ENCODE measurements at regions not wholly inside any gene's neighbourhood (a gene's known extent, or its start where the extent isn't known, plus 50 kb on each side); places are given as distances from the start of the nearest gene placed in this dataset.
"Not testable (repeated sequence)": the region's sequence is repeated elsewhere in the genome, so short reads cannot be mapped to it uniquely, and the experiment has no call there.

- no peak overlapping the region for H3K27ac ChIP-seq
- H3K9me3 ChIP-seq, result no peaks in the 10 kb centered on the region
- H3K36me3 ChIP-seq, result no peaks in the 10 kb centered on the region
- TF ChIP-seq CTCF (IDR thresholded peaks at IDR 0.05) (no peak), POLR2A (IDR thresholded peaks at IDR 0.05) (no peak), EP300 (IDR thresholded peaks at IDR 0.05) (no peak), POLR2AphosphoS5 (IDR thresholded peaks at IDR 0.05) (no peak)
- WGBS, 5 donors, result 57 to 65% (median 59%) methylated on average over 3 of the region's 3 CpGs
- no peaks in the 10 kb centered on the region for H3K27me3 ChIP-seq
- H3K4me3 ChIP-seq, result no peak overlapping the region
- peaks cover 0 to 14% (median 0%) of the 10 kb centered on the region in 4 donors for H3K4me1 ChIP-seq
- intact Hi-C loops (cut with DNase I; ENCODE audit: low total_unique reads), result no loop called here
- DNase-seq, result no peak
Observed at GRCh38 chr5:112555691-112556090, 136.6 kb upstream of the EPB41L4A start.

- H3K27ac ChIP-seq; H3K36me3 ChIP-seq; H3K27me3 ChIP-seq; DNase-seq; intact Hi-C loops (cut with DNase I; ENCODE audit: low total_unique reads); H3K4me3 ChIP-seq; H3K4me1 ChIP-seq: not testable (repeated sequence)
- H3K9me3 ChIP-seq, result peaks cover 5 to 13% (median 11%) of the 10 kb centered on the region in 4 donors
- WGBS, 5 donors, result 10 to 64% (median 34%) methylated on average over 2 of the region's 2 CpGs
Observed at GRCh38 chr5:112559501-112559900, 140.4 kb upstream of the EPB41L4A start.

GRCh38 chr5:112560371-112560770, 141.3 kb upstream of the EPB41L4A start:
- Histone ChIP-seq H3K27ac (no peak overlapping the region), H3K4me1 (no peaks in the 10 kb centered on the region), H3K27me3 (no peaks in the 10 kb centered on the region), H3K36me3 (no peaks in the 10 kb centered on the region), H3K9me3 (peaks cover 5 to 13% (median 11%) of the 10 kb centered on the region in 4 donors), H3K4me3 (no peak overlapping the region)
- DNase-seq, result no peak
- TF ChIP-seq CTCF (IDR thresholded peaks at IDR 0.05), result no peak
- no peak for TF ChIP-seq POLR2A (IDR thresholded peaks at IDR 0.05)
- no peak for TF ChIP-seq POLR2AphosphoS5 (IDR thresholded peaks at IDR 0.05)
- TF ChIP-seq EP300 (IDR thresholded peaks at IDR 0.05), result no peak
- 79 to 92% (median 90%) methylated on average over 2 of the region's 2 CpGs for WGBS, 5 donors
- intact Hi-C loops (cut with DNase I; ENCODE audit: low total_unique reads), result no loop called here

- H3K27ac ChIP-seq, result no peak overlapping the region
- H3K36me3 ChIP-seq, result no peaks in the 10 kb centered on the region
- no peak for TF ChIP-seq EP300 (IDR thresholded peaks at IDR 0.05)
- TF ChIP-seq POLR2A (IDR thresholded peaks at IDR 0.05), result no peak
- TF ChIP-seq POLR2AphosphoS5 (IDR thresholded peaks at IDR 0.05), result no peak
- no peak for TF ChIP-seq CTCF (IDR thresholded peaks at IDR 0.05)
- intact Hi-C loops (cut with DNase I; ENCODE audit: low total_unique reads), result no loop called here
- no peak for DNase-seq
- no peak overlapping the region for H3K4me3 ChIP-seq
- no peaks in the 10 kb centered on the region for H3K27me3 ChIP-seq
- no peaks in the 10 kb centered on the region for H3K4me1 ChIP-seq
- WGBS, 5 donors, result 74 to 81% (median 78%) methylated on average over 5 of the region's 5 CpGs
- H3K9me3 ChIP-seq, result peaks cover 5 to 13% (median 11%) of the 10 kb centered on the region in 4 donors
Observed at GRCh38 chr5:112563169-112563826, 144.2 kb upstream of the EPB41L4A start.

- Histone ChIP-seq H3K27ac (no peak overlapping the region), H3K4me1 (no peaks in the 10 kb centered on the region), H3K27me3 (no peaks in the 10 kb centered on the region), H3K9me3 (peaks cover 5 to 13% (median 11%) of the 10 kb centered on the region in 4 donors), H3K4me3 (no peak overlapping the region), H3K36me3 (no peaks in the 10 kb centered on the region)
- TF ChIP-seq POLR2AphosphoS5 (IDR thresholded peaks at IDR 0.05) (no peak), EP300 (IDR thresholded peaks at IDR 0.05) (no peak), CTCF (IDR thresholded peaks at IDR 0.05) (no peak), POLR2A (IDR thresholded peaks at IDR 0.05) (no peak)
- 80 to 88% (median 84%) methylated on average over 1 of the region's 1 CpG for WGBS, 5 donors
- intact Hi-C loops (cut with DNase I; ENCODE audit: low total_unique reads), result no loop called here
- no peak for DNase-seq
Observed at GRCh38 chr5:112566251-112566650, 147.2 kb upstream of the EPB41L4A start.

Measured in stomach (tissue), 8 donors.